Gastroesophageal sphincter (tissue), 4 donors: ENCODE measurements at regions not wholly inside any gene's neighbourhood (a gene's known extent, or its start where the extent isn't known, plus 50 kb on each side); places are given as distances from the start of the nearest gene placed in this dataset.

Experiments used
- ATAC-seq: fragments of 150-250 bp; one replicate; pipeline ENCODE4 v1.9.1; 2016; ENCODE audit warnings: mild to moderate bottlenecking, moderate library complexity
- H3K27ac ChIP-seq, 4 donors: fragments of 200-600 bp; sonication (generic) in 3 of 4; 1 replicate in 3 of 4; 2 replicates in 1 of 4; pipeline ENCODE4 v1.5.1; 2016 to 2019
- H3K27me3 ChIP-seq: fragments of 200-600 bp; sonication (generic); one replicate; pipeline ENCODE4 v1.5.1; 2019
- H3K36me3 ChIP-seq, 2 donors: fragments of 200-600 bp; sonication (generic); one replicate each; pipeline ENCODE4 v1.5.1; 2019; ENCODE audit warnings: control low read depth in 1 of 2
- H3K4me1 ChIP-seq, 3 donors: fragments of 200-600 bp; sonication (generic); 1 replicate in 2 of 3; 2 replicates in 1 of 3; pipeline ENCODE4 v1.5.1; 2016 to 2019; ENCODE audit warnings: control low read depth in 2 of 3
- H3K4me3 ChIP-seq, 2 donors: fragments of 200-600 bp; sonication (generic); one replicate each; pipeline ENCODE4 v1.5.1; 2019; ENCODE audit warnings: mild to moderate bottlenecking in 1 of 2, moderate library complexity in 1 of 2
- H3K9me3 ChIP-seq, 3 donors: fragments of 200-600 bp; sonication (generic); one replicate each; pipeline ENCODE4 v1.5.1; 2017 to 2019; ENCODE audit warnings: control low read depth in 2 of 3
- CTCF ChIP-seq, 4 experiments: fragments of 200-600 bp in 2 of 4; fragments of 450-650 bp in 2 of 4; sonication (generic) in 1 of 4; IDR thresholded peaks; one replicate each; pipeline ENCODE4 v1.5.1; 2017 to 2019; ENCODE audit warnings: antibody characterized with exemption in 4 of 4, mild to moderate bottlenecking in 2 of 4, moderate library complexity in 2 of 4
- EP300 ChIP-seq: sonication (generic); formaldehyde crosslinking; IDR thresholded peaks from one replicate; pipeline ENCODE4 v1.6.1; 2017; ENCODE audit warnings: antibody characterized with exemption, mild to moderate bottlenecking
- POLR2A ChIP-seq, 2 donors: fragments of 450-650 bp; IDR thresholded peaks; one replicate each; pipeline ENCODE4 v1.6.1; 2017; ENCODE audit warnings: antibody characterized with exemption in 2 of 2, mild to moderate bottlenecking in 2 of 2, moderate library complexity in 1 of 2
- POLR2AphosphoS5 ChIP-seq: sonication (generic); formaldehyde crosslinking; IDR thresholded peaks from one replicate; pipeline ENCODE4 v1.6.1; 2017; ENCODE audit warnings: antibody characterized with exemption
- WGBS, 2 donors: methylation state at CpG; one replicate each; pipeline ENCODE4 v1.1.5; 2018; ENCODE audit warnings: low coverage in 1 of 2; 5-methylcytosine and 5-hydroxymethylcytosine counted together

- TF ChIP-seq CTCF (IDR thresholded peaks at IDR 0.05) (no peak), POLR2A (IDR thresholded peaks at IDR 0.05) (no peak), POLR2AphosphoS5 (no peak), EP300 (no peak)
- H3K27me3 ChIP-seq = no peaks in the 10 kb centered on the region
- H3K4me1 ChIP-seq = peaks cover 0 to 4% (median 0%) of the 10 kb centered on the region in 3 donors
- no peaks in the 10 kb centered on the region for H3K9me3 ChIP-seq
- no peak for ATAC-seq
- no peak overlapping the region for H3K27ac ChIP-seq
- no peaks in the 10 kb centered on the region for H3K36me3 ChIP-seq
- no peak overlapping the region for H3K4me3 ChIP-seq
These were observed 124.7 kb downstream of the RPL22L1 start for GRCh38 chr3:170745211-170745718.

DNA sequence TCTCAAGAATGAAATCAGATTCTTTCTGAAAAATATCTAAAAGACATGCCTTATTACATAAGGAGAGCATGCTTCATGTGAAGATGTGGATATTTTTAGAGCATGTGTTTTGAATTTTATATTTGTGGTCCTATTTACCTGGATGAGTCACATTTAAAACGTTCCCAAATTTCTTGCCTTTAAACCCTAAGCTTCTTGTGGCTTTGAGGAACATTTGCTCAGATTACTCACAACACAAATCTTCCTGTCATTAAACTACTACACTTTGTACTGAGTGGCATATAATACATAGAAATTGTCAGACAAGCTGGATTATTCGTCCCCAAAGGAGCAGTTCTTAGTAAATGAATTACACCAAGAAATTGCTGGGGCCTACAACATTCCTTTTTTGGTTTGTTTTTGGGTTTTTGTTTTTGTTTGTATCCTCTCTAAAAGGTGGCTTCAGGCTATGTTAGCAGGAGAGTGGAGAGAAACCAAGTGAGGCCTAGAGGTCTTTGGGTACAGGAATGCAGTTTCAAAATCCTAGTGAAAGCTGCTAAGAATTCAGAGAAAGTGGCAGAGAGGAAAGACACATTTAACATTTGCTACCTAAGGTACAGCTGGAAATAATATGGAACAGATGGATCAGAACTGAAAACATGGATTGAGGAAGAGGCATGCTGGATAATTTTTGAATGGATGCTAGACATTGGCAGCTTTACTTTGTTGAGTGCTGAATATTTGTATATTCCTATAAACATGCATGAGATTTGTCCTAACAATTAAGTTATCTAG lies 128.1 kb downstream of the RPL22L1 start:
- Histone ChIP-seq H3K4me1 (peaks cover 0 to 4% (median 0%) of the 10 kb centered on the region in 3 donors), H3K4me3 (no peak overlapping the region), H3K9me3 (no peaks in the 10 kb centered on the region), H3K27ac (peak overlapping the region in 2 of 4 donors; percentile 32 to 72), H3K27me3 (no peaks in the 10 kb centered on the region), H3K36me3 (no peaks in the 10 kb centered on the region)
- no peak for TF ChIP-seq POLR2AphosphoS5
- TF ChIP-seq CTCF (IDR thresholded peaks at IDR 0.05) = no peak
- TF ChIP-seq EP300 = no peak
- no peak for TF ChIP-seq POLR2A (IDR thresholded peaks at IDR 0.05)
- 50 to 53% methylated on average over 2 of the region's 2 CpGs for WGBS, 2 donors
- no peak for ATAC-seq

DNA sequence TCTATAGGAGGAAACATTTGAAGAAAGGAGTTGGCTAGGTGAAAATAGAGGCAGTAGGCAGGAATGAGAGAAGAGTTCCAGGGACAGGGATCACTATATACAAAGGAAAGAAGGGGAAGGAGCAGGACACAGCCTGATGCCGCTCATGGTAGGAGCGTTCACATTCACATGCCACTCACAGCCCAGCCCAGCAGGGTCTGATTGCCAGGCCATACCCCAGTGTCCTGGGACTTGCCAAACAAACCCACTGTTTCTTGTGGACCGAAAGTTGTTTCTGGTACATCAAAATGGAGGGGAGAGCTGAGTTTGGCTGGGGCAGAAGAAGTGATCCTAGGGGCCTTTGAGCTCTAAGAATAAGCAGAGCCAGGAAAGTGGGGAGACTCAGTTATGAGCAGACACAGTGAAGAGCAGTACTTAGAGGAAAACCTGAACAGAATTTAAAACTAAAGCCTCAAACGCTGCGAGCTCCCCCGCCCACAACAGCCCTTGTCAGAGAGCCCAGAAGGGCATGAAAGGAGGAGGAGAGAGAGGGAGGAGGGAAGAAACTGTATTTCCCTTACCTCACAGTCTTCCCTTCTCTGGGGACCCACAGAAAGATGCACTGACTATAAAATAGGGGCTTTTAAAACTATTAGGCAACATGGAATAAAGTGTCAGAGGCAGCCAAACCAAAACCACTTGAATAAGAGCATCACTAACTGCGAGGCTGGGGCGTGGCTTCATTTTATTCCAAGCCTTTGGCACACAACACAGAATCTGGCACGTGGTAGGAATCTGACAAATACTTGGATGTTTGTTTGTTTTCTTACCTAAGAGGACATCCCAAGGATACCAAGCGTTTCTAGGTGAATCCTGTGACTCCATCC lies 129.0 kb downstream of the RPL22L1 start:
- no peak for TF ChIP-seq POLR2AphosphoS5
- TF ChIP-seq POLR2A (IDR thresholded peaks at IDR 0.05) = no peak
- TF ChIP-seq CTCF (IDR thresholded peaks at IDR 0.05) = no peak
- TF ChIP-seq EP300 = no peak

GRCh38 chr3:170740285-170740684 lies 129.7 kb downstream of the RPL22L1 start:
- Histone ChIP-seq H3K27ac (peak overlapping the region in 2 of 4 donors; percentile 32 to 72), H3K9me3 (no peaks in the 10 kb centered on the region), H3K36me3 (no peaks in the 10 kb centered on the region), H3K27me3 (no peaks in the 10 kb centered on the region), H3K4me1 (peaks cover 0 to 4% (median 0%) of the 10 kb centered on the region in 3 donors), H3K4me3 (no peak overlapping the region)
- WGBS, 2 donors = 80 to 94% methylated on average over 3 of the region's 3 CpGs
- TF ChIP-seq POLR2AphosphoS5 = no peak
- TF ChIP-seq CTCF (IDR thresholded peaks at IDR 0.05) = no peak
- TF ChIP-seq POLR2A (IDR thresholded peaks at IDR 0.05) = no peak
- no peak for TF ChIP-seq EP300
- ATAC-seq = no peak

More for the DNA sequence above, 129.0 kb downstream of the RPL22L1 start:
- Histone ChIP-seq H3K36me3 (no peaks in the 10 kb centered on the region), H3K27me3 (no peaks in the 10 kb centered on the region), H3K4me3 (no peak overlapping the region), H3K4me1 (peaks cover 0 to 4% (median 0%) of the 10 kb centered on the region in 3 donors), H3K9me3 (no peaks in the 10 kb centered on the region), H3K27ac (peak overlapping the region in 3 of 4 donors; percentile 32 to 72 (median 71))
- 44% methylated on average over 7 to 10 of the region's 10 CpGs for WGBS, 2 donors
- ATAC-seq = peak; percentile 85
